Mucosa of descending colon (tissue), 3 donors: ENCODE measurements at regions not wholly inside any gene's neighbourhood (a gene's known extent, or its start where the extent isn't known, plus 50 kb on each side); places are given as distances from the start of the nearest gene placed in this dataset.

Experiments
- ATAC-seq: fragments of 200-7000 bp; cut with Tn5 transposase; one replicate; pipeline ENCODE4 v1.9.1; 2020; ENCODE audit warnings: mild to moderate bottlenecking, moderate library complexity
- DNase-seq, 3 donors: peaks; one replicate each; pipeline ENCODE4 v3.0.0-alpha.2; 2020
- H3K36me3 ChIP-seq: fragments of 200-600 bp; one replicate; pipeline ENCODE4 v1.8.0; 2021; ENCODE audit warnings: low read depth, mild to moderate bottlenecking
- H3K4me1 ChIP-seq: fragments of 200-600 bp; one replicate; pipeline ENCODE4 v1.8.0; 2021; ENCODE audit warnings: low read depth, mild to moderate bottlenecking
- H3K4me3 ChIP-seq: fragments of 200-600 bp; one replicate; pipeline ENCODE4 v1.8.0; 2021; ENCODE audit warnings: mild to moderate bottlenecking
- H3K9me3 ChIP-seq: fragments of 200-600 bp; one replicate; pipeline ENCODE4 v1.8.0; 2021; ENCODE audit warnings: mild to moderate bottlenecking
- intact Hi-C, 2 donors: fragments of 100-400 bp; cut with DNase I in 1 of 2; cut with micrococcal nuclease in 1 of 2; formaldehyde crosslinking; loops; one replicate each; pipeline versions ENCODE4 v1.11.0 to v1.11.1; 2022; cut with DNase I, micrococcal nuclease
- TF ChIP-seq, protein P1 (sequence below): fragments of 200-600 bp; IDR thresholded peaks from one replicate; pipeline ENCODE4 v1.8.0; 2022; ENCODE audit warnings: antibody characterized with exemption, mild to moderate bottlenecking
- donor health status: DM: no; HTN: no; CAD: no; lungs with moderate emphysema.
- donor health status: DM: no; HTN: no; CAD: no.
- donor health status: DM: no; HTN: yes; CAD: no.

DNA sequence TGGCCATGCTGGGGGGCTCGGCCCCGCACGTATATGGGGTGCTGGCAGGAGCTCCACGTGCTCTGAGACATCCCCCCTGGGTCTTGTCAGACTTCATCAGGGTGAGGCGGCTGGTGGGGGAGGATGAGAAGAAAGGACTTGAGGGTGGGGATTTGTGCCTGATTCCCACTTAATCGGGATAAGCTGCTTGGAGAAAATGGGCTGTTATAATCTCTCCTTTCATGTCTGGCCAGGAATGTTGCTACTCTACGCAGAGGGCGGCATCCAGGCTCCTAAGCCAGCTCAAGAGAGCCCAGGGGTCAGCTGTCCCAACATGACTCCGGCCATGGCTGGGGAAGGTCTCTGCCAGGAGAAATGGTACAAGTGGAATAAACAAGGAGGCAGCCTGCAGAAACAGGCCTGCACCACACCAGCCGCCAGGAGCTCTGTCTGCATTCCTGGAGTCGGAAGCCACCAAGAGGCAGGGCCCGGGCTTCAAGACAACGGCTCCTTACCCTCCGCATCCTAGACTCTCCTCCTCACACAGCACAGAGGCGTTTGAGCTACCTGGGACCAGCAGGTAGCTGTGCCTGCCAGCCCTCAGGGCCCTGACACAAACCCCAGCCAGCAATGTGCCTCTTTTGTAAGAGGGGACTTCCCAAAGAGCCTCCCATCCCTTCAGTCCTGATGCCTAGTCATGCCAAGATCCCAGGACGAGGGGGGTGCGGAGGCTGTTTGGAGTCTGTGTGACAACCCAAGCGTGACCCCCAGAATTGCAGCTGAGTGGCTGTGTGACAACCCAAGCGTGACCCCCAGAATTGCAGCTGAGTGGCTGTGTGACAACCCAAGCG, 195.8 kb upstream of the DIO3 start:
- TF ChIP-seq, protein P1, sequence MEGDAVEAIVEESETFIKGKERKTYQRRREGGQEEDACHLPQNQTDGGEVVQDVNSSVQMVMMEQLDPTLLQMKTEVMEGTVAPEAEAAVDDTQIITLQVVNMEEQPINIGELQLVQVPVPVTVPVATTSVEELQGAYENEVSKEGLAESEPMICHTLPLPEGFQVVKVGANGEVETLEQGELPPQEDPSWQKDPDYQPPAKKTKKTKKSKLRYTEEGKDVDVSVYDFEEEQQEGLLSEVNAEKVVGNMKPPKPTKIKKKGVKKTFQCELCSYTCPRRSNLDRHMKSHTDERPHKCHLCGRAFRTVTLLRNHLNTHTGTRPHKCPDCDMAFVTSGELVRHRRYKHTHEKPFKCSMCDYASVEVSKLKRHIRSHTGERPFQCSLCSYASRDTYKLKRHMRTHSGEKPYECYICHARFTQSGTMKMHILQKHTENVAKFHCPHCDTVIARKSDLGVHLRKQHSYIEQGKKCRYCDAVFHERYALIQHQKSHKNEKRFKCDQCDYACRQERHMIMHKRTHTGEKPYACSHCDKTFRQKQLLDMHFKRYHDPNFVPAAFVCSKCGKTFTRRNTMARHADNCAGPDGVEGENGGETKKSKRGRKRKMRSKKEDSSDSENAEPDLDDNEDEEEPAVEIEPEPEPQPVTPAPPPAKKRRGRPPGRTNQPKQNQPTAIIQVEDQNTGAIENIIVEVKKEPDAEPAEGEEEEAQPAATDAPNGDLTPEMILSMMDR = no peak
- Histone ChIP-seq H3K4me3 (no peak overlapping the region), H3K4me1 (peaks cover 2% of the 10 kb centered on the region)

DNA sequence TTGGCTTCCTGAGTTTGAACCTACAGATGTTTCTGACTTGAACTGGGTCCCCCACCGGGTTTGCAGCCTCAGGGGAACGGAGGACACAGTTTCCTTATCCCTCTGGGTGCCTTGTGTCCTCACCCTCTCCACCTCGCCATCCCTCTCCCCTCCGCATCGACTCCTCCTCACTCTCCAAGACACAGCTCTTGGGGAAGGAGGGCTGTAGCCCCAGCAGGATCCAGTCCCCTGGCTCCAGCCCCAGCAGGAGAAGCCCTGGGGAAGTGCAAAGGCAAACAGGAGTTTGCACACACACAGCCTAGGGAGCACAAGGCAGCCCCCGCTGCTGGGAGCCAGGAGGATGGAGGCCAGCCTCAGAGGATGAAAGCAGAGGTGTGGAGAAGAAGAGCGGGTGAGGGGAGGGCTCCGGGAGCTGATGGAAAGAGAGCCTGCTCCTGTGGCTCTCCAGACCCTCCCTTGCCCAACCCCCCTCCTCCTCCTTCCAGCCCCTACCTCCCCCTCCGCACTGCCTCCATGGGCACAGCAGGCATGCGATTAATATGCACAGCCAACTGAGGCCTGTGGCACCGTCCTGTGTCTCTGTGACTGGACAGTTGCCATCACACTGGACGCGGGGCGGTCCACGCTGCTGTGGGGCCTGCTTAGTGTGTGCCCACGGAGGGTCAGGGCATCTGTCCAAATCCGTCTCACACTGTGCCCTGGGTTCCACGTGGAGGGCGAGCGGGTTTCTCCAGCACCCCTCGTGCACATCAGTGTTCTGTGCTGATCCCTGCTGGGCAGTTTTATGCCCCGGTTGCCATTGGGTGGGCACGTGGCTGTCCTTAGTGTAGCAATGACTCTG, 193.7 kb upstream of the DIO3 start:
- intact Hi-C loops = no loop called here
- TF ChIP-seq, protein P1 = no peak
- Histone ChIP-seq H3K9me3 (no peaks in the 10 kb centered on the region), H3K36me3 (no peaks in the 10 kb centered on the region), H3K4me3 (no peak overlapping the region), H3K4me1 (peaks cover 2% of the 10 kb centered on the region)
- ATAC-seq (no peak), DNase-seq (no peak)

More for the DNA sequence above, 195.8 kb upstream of the DIO3 start:
- no peak for ATAC-seq
- Histone ChIP-seq H3K36me3 (no peaks in the 10 kb centered on the region), H3K9me3 (no peaks in the 10 kb centered on the region)
- intact Hi-C loops = no loop called here
- no peak for DNase-seq

DNA sequence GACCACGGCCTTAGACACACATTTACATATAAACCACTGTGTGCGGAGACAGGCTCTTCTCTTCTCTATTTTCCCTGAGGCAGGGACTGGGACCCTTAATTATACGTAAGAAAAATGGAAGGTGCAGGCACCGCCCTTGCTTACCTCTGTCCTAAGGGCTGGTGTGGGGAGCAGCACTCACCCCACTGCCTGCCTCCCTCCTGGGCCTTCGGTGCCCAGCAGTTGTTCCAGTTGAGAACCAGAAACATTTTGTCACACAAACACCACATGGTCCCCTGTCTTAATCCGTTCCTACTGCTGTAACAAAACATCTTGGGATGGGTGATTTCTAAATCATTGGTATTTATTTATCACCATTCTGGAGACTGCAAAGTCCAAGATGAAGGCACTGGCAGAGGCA, 192.7 kb upstream of the DIO3 start:
- no peaks in the 10 kb centered on the region for H3K36me3 ChIP-seq
- TF ChIP-seq, protein P1 = no peak

DNA sequence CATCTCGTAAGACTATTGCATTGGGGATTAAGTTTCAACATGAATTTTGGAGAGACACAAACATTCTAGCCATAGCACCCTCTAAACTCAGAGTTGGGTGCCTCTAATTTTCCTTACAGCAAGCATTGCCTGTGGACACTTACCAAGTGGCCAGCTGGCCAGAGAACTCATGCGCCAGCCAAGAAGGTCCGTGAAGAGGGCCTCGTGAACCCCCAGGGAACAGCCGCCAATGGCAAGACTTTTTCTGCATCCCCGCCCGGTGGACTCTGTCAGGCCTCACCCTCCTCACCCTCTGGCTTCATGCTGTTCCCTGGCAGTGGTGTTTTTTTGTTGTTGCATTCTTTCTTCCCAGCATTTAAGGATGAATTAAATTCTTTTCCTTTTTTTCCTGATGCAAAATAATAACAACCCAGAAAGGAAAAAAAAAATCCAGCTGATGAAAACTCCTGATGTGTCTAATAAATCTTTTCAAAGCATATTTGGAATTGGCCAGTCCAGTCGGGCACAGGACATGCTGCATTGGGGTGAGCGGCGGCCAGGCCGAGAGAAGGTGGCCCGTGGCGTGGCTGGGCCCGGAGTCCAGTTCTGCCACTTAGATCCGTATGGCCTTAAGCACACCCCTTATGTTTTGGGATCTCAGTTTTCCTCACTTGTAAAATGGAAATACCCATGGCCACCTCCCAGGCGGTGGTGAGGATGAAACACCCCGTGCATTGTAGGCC, 191.9 kb upstream of the DIO3 start:
- H3K9me3 ChIP-seq = no peaks in the 10 kb centered on the region
- ATAC-seq = no peak
- no peak for DNase-seq
- peaks cover 2% of the 10 kb centered on the region for H3K4me1 ChIP-seq
- H3K4me3 ChIP-seq = no peak overlapping the region
- H3K36me3 ChIP-seq = no peaks in the 10 kb centered on the region
- intact Hi-C loops = no loop called here
- TF ChIP-seq, protein P1 = no peak

More for the DNA sequence above, 192.7 kb upstream of the DIO3 start:
- DNase-seq = no peak
- H3K4me3 ChIP-seq = no peak overlapping the region
- H3K9me3 ChIP-seq = no peaks in the 10 kb centered on the region
- intact Hi-C loops = no loop called here
- peaks cover 2% of the 10 kb centered on the region for H3K4me1 ChIP-seq
- no peak for ATAC-seq

DNA sequence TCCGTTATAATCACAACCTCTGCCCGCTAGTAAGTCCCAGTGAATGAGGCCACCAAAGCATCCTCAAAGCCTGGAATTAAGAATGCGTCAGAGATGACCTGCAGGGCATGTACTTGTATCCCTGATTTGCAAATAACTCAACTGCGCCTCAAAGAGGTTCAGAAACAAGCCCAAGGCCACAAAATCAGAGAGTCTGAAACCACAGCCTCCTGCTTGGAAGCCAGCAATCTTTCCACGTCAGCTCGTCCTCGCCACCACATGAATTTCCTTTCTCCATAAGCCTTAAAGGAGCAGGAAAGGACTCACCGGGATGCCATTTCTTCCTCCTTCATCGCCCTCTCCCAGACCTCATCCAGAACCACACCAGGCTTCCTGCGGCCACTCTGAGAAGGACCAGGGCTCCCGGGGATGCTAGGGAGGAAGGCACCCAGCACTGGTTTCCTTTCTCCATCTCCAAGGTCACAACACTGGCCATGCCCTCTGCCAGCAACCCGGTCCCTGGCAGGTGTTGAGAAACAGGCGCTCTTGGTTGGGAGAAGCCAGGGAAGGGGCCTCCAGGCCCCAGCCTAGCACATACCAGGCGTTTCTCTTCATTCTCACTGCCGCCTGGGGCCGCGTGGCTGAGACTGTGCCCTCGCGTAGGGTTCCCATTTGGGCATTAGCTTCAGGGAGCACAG, 191.2 kb upstream of the DIO3 start:
- intact Hi-C loops = no loop called here
- Histone ChIP-seq H3K4me3 (no peak overlapping the region), H3K4me1 (peaks cover 2% of the 10 kb centered on the region), H3K36me3 (no peaks in the 10 kb centered on the region), H3K9me3 (no peaks in the 10 kb centered on the region)
- no peak for DNase-seq
- TF ChIP-seq, protein P1 = no peak
- no peak for ATAC-seq
